ENCODE measurements at regions not wholly inside any gene's neighbourhood (a gene's known extent, or its start where the extent isn't known, plus 50 kb on each side); places are given as distances from the start of the nearest gene placed in this dataset.

- DNase-seq (ENCODE audit: low spot score) = peak; percentile 14
- in situ Hi-C loops (cut with HindIII; ENCODE audit: low sequenced_read_pairs) = no loop called here
Measured at GRCh38 chr12:126384026-126384564, 1318.9 kb downstream of the AACS start.

- in situ Hi-C loops (cut with HindIII; ENCODE audit: low sequenced_read_pairs) = no loop called here
- no peak for DNase-seq (ENCODE audit: low spot score)
Measured at GRCh38 chr12:126385785-126386184, 1320.5 kb downstream of the AACS start.

GRCh38 chr12:126389220-126389841 is 1324.1 kb downstream of the AACS start:
- no peak for DNase-seq (ENCODE audit: low spot score)
- in situ Hi-C loops (cut with HindIII; ENCODE audit: low sequenced_read_pairs) = no loop called here

GRCh38 chr12:126389961-126390360 is 1324.7 kb downstream of the AACS start:
- in situ Hi-C loops (cut with HindIII; ENCODE audit: low sequenced_read_pairs) = no loop called here
- no peak for DNase-seq (ENCODE audit: low spot score)

- in situ Hi-C loops (cut with HindIII; ENCODE audit: low sequenced_read_pairs) = no loop called here
- no peak for DNase-seq (ENCODE audit: low spot score)
Measured at GRCh38 chr12:126390969-126391566, 1325.8 kb downstream of the AACS start.

- in situ Hi-C loops (cut with HindIII; ENCODE audit: low sequenced_read_pairs) = no loop called here
- DNase-seq (ENCODE audit: low spot score) = no peak
Measured at GRCh38 chr12:126396536-126396935, 1331.3 kb downstream of the AACS start.

- DNase-seq (ENCODE audit: low spot score) = peak; percentile 1
- in situ Hi-C loops (cut with HindIII; ENCODE audit: low sequenced_read_pairs) = no loop called here
Measured at GRCh38 chr12:126397071-126397581, 1331.9 kb downstream of the AACS start.

- DNase-seq (ENCODE audit: low spot score) = no peak
- in situ Hi-C loops (cut with HindIII; ENCODE audit: low sequenced_read_pairs) = no loop called here
Measured at GRCh38 chr12:126397660-126398059, 1332.4 kb downstream of the AACS start.

- in situ Hi-C loops (cut with HindIII; ENCODE audit: low sequenced_read_pairs) = no loop called here
- DNase-seq (ENCODE audit: low spot score) = no peak
Measured at GRCh38 chr12:126400831-126401230, 1335.6 kb downstream of the AACS start.

GRCh38 chr12:126404293-126404881 is 1339.2 kb downstream of the AACS start:
- in situ Hi-C loops (cut with HindIII; ENCODE audit: low sequenced_read_pairs) = no loop called here
- DNase-seq (ENCODE audit: low spot score) = no peak

GRCh38 chr12:126418400-126418799 is 1353.2 kb downstream of the AACS start:
- DNase-seq (ENCODE audit: low spot score) = no peak
- in situ Hi-C loops (cut with HindIII; ENCODE audit: low sequenced_read_pairs) = no loop called here

GRCh38 chr12:126419131-126419530 is 1353.9 kb downstream of the AACS start:
- DNase-seq (ENCODE audit: low spot score) = no peak
- in situ Hi-C loops (cut with HindIII; ENCODE audit: low sequenced_read_pairs) = no loop called here

GRCh38 chr12:126424696-126425095 is 1359.5 kb downstream of the AACS start:
- in situ Hi-C loops (cut with HindIII; ENCODE audit: low sequenced_read_pairs) = no loop called here
- DNase-seq (ENCODE audit: low spot score) = no peak

- in situ Hi-C loops (cut with HindIII; ENCODE audit: low sequenced_read_pairs) = no loop called here
- no peak for DNase-seq (ENCODE audit: low spot score)
Measured at GRCh38 chr12:126425264-126425663, 1360.0 kb downstream of the AACS start.

- in situ Hi-C loops (cut with HindIII; ENCODE audit: low sequenced_read_pairs) = no loop called here
- no peak for DNase-seq (ENCODE audit: low spot score)
Measured at GRCh38 chr12:126428769-126429168, 1363.5 kb downstream of the AACS start.

- DNase-seq (ENCODE audit: low spot score) = no peak
Measured at GRCh38 chr12:126430921-126431320, 1365.7 kb downstream of the AACS start.

GRCh38 chr12:126431767-126432166 is 1366.5 kb downstream of the AACS start:
- DNase-seq (ENCODE audit: low spot score) = no peak
- in situ Hi-C loops (cut with HindIII; ENCODE audit: low sequenced_read_pairs) = no loop called here

More at GRCh38 chr12:126430921-126431320, 1365.7 kb downstream of the AACS start:
- in situ Hi-C loops (cut with HindIII; ENCODE audit: low sequenced_read_pairs) = no loop called here

- in situ Hi-C loops (cut with HindIII; ENCODE audit: low sequenced_read_pairs) = no loop called here
- DNase-seq (ENCODE audit: low spot score) = no peak
Measured at GRCh38 chr12:126432780-126433179, 1367.5 kb downstream of the AACS start.

GRCh38 chr12:126434412-126434985 is 1369.3 kb downstream of the AACS start:
- DNase-seq (ENCODE audit: low spot score) = no peak

GRCh38 chr12:126436041-126436440 is 1370.8 kb downstream of the AACS start:
- no peak for DNase-seq (ENCODE audit: low spot score)
- in situ Hi-C loops (cut with HindIII; ENCODE audit: low sequenced_read_pairs) = no loop called here

More at GRCh38 chr12:126434412-126434985, 1369.3 kb downstream of the AACS start:
- in situ Hi-C loops (cut with HindIII; ENCODE audit: low sequenced_read_pairs) = no loop called here

Measured in G401 (cell line).